Activated naive CD4-positive, alpha-beta T cell treated with anti-CD3 and anti-CD28 coated beads, Interleukin-2, amount 10 ng/mL, durations not matched to agents 7 days and 5 days (primary cell): ENCODE measurements at regions not wholly inside any gene's neighbourhood (a gene's known extent, or its start where the extent isn't known, plus 50 kb on each side); places are given as distances from the start of the nearest gene placed in this dataset.
"Not testable (repeated sequence)": the region's sequence is repeated elsewhere in the genome, so short reads cannot be mapped to it uniquely, and the experiment has no call there.

Experiments
- CTCF ChIA-PET: fragments of 350-600 bp; sonication (Branson Sonifier 250); formaldehyde crosslinking; loops from one replicate; lab custom pipeline; 2021; ENCODE audit warnings: antibody characterized with exemption; lab: Charles Lee
- DNase-seq: peaks from one replicate; pipeline ENCODE4 v3.0.0-alpha.2; 2020
- H3K27ac Mint-ChIP-seq: one replicate; pipeline ENCODE4 v1.8.0; 2021; ENCODE audit warnings: mild to moderate bottlenecking, moderate library complexity, mixed read lengths
- H3K27me3 Mint-ChIP-seq: one replicate; pipeline ENCODE4 v1.8.0; 2021; ENCODE audit warnings: mild to moderate bottlenecking, mixed read lengths
- H3K36me3 Mint-ChIP-seq: one replicate; pipeline ENCODE4 v1.8.0; 2021; ENCODE audit warnings: mixed read lengths
- H3K4me1 Mint-ChIP-seq: one replicate; pipeline ENCODE4 v1.8.0; 2021; ENCODE audit warnings: mixed read lengths
- H3K4me3 Mint-ChIP-seq: one replicate; pipeline ENCODE4 v1.8.0; 2021; ENCODE audit warnings: mild to moderate bottlenecking, moderate library complexity, mixed read lengths
- H3K9me3 Mint-ChIP-seq: one replicate; pipeline ENCODE4 v1.8.0; 2021; ENCODE audit warnings: mixed read lengths

DNA sequence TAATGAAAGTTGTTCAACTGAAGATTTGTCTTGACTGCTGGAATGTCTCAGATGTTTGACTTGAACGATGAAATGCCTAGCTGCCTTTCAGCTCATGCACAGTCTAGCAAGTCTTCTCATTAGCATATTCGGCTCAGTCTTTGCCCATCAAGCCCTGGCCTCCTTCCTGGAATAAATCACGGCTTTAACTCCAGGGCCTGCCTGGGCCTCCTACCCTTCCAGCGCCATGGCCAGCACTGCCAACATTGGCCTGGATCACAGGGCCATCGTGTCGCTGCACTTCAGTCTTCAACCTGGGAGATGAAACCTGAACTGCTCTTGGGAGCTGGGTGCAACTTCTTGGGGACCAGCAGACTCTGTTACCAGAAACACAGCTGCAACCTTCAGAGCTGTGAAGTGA is 126.7 kb upstream of the TMEM260 start:
- H3K9me3 Mint-ChIP-seq = peaks cover 8% of the 10 kb centered on the region
- CTCF ChIA-PET = no interaction called here
- no peak for DNase-seq
- no peak overlapping the region for H3K4me3 Mint-ChIP-seq
- H3K27me3 Mint-ChIP-seq = peaks cover 17% of the 10 kb centered on the region
- no peak overlapping the region for H3K27ac Mint-ChIP-seq
- no peaks in the 10 kb centered on the region for H3K4me1 Mint-ChIP-seq
- H3K36me3 Mint-ChIP-seq = no peaks in the 10 kb centered on the region

DNA sequence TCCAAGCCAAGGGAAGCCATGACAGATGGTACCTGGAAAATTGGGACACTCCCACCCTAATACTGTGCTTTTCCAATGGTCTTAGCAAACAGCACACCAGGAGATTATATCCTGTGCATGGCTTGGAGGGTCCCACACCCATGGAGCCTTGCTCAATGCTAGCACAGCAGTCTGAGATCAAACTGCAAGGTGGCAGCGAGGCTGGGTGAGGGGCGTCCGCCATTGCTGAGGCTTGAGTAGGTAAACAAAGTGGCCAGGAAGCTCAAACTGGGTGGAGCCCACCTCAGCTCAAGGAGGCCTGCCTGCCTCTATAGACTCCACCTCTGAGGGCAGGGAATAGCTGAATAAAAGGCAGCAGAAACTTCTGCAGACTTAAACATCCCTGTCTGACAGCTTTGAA is 124.9 kb upstream of the TMEM260 start:
- H3K4me3 Mint-ChIP-seq, H3K36me3 Mint-ChIP-seq, CTCF ChIA-PET, DNase-seq, H3K27ac Mint-ChIP-seq, H3K9me3 Mint-ChIP-seq, H3K4me1 Mint-ChIP-seq, H3K27me3 Mint-ChIP-seq: not testable (repeated sequence)

DNA sequence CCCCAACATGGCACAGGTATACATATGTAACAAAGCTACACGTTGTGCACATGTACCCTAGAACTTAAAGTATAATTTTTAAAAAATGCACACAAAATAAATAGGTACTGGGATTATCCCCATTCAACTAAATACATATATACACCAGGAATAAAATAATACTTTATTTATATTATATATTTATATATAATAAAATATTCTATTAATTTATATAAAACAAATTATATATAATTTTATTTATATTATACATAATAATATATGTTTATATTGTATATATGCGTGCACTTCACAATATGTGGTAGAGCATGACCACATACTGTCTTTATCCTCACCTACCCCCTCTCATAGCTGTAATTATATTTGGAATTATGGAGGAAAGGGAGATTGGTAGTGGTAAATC is 119.1 kb upstream of the TMEM260 start:
- no peaks in the 10 kb centered on the region for H3K9me3 Mint-ChIP-seq
- no peak for DNase-seq
- peaks cover 13% of the 10 kb centered on the region for H3K27me3 Mint-ChIP-seq
- no peaks in the 10 kb centered on the region for H3K4me1 Mint-ChIP-seq
- H3K27ac Mint-ChIP-seq = no peak overlapping the region
- H3K36me3 Mint-ChIP-seq = no peaks in the 10 kb centered on the region
- CTCF ChIA-PET = interaction anchor here (1.8 kb wide), 1 partner anchor 14 kb away, joined by 6 read pairs; no protein-coding TSS in a partner anchor
- H3K4me3 Mint-ChIP-seq = no peak overlapping the region

DNA sequence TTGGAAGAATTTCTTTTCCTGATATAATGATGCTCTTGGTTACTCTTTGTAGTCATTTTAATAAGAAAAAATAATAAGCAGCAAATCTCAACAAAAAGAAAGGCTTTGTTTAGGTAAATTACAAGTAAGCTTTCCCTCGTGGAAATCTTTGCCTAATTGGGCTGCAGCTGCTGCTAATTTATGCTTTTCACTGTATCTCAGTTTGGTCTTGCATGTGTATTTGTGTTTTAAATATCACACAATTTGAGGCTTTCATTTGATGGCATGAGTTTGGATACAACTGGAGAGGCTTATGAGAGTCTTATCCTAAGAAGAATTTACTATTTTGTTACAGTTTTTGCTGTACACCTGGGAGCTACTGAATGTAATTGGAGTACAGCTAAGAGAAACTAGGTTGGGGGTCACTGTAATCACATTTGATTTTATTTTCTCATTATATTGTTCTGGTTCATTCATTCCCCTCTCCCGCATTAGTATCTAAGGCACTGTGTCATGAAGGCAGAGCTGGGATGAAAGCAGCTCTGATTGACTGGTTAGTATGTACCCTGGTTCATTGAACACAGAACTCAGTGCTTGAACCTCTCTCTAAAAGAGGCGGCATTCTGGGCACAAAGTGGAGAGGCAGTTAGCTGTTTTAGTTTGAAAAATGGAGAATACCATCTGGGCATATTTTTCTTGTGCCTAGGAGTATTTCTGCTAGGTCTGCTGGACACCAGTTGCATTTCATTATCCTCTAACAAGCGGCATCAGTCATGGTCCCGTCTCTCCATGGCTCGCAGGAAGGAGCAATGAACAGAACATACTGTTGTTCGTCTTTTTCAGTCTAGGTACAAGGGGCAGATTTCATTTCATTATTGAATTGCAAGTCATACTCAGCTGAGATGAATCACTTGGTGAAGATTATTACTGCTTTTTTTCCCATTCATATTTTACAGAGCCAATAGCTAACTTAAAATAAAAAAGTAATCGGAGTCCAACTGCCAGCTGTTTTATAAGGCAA is 118.0 kb upstream of the TMEM260 start:
- Mint-ChIP-seq H3K27me3 (peaks cover 16% of the 10 kb centered on the region), H3K9me3 (no peaks in the 10 kb centered on the region), H3K4me3 (no peak overlapping the region), H3K36me3 (no peaks in the 10 kb centered on the region), H3K4me1 (no peaks in the 10 kb centered on the region), H3K27ac (no peak overlapping the region)
- CTCF ChIA-PET = interaction anchor here (1.8 kb wide), 1 partner anchor 13 kb away, joined by 6 read pairs; no protein-coding TSS in a partner anchor
- DNase-seq = no peak

DNA sequence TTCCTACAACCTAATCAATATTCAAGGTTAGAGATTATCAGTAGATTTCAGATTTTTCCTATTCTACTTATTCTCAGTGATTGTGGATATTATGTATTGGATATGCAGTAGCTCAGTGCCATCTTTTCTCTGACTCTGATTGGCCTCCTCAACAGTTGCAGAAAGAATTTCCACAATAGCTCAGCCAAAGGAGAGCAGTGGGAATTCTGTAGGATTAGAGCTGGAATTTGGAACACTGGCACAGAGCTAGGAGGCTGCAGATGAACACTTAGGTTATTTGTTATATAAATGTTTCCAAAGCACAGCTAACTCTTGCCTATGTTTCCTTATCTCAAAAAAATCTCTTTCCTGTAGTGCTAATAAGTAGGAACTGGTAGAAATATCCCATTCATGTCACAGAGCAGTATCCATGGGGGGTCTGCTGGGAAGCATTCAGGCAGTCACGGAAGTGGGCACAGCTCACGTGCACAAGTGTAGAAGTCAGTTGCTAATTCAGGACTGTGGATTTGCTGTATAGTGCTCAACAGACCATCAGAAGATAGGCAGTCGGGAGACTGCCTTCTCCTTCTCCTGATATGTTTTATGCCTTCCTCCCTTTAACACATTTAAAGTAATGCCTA is 116.2 kb upstream of the TMEM260 start:
- no peaks in the 10 kb centered on the region for H3K9me3 Mint-ChIP-seq
- CTCF ChIA-PET = interaction anchor here (0.8 kb wide), 1 partner anchor 11 kb away, joined by 3 read pairs; no protein-coding TSS in a partner anchor
- peaks cover 20% of the 10 kb centered on the region for H3K27me3 Mint-ChIP-seq
- no peak overlapping the region for H3K4me3 Mint-ChIP-seq
- no peak overlapping the region for H3K27ac Mint-ChIP-seq
- no peaks in the 10 kb centered on the region for H3K36me3 Mint-ChIP-seq
- no peaks in the 10 kb centered on the region for H3K4me1 Mint-ChIP-seq
- no peak for DNase-seq

GRCh38 chr14:56471056-56471455 is 108.5 kb upstream of the TMEM260 start:
- no peak overlapping the region for H3K27ac Mint-ChIP-seq
- peaks cover 9% of the 10 kb centered on the region for H3K27me3 Mint-ChIP-seq
- no peak overlapping the region for H3K4me3 Mint-ChIP-seq
- H3K9me3 Mint-ChIP-seq = no peaks in the 10 kb centered on the region
- no peaks in the 10 kb centered on the region for H3K36me3 Mint-ChIP-seq
- CTCF ChIA-PET = interaction anchor here (0.6 to 1.0 kb wide), 2 partner anchors 21 to 739 kb away, joined by 3 read pairs; no protein-coding TSS in a partner anchor
- DNase-seq = no peak
- no peaks in the 10 kb centered on the region for H3K4me1 Mint-ChIP-seq

DNA sequence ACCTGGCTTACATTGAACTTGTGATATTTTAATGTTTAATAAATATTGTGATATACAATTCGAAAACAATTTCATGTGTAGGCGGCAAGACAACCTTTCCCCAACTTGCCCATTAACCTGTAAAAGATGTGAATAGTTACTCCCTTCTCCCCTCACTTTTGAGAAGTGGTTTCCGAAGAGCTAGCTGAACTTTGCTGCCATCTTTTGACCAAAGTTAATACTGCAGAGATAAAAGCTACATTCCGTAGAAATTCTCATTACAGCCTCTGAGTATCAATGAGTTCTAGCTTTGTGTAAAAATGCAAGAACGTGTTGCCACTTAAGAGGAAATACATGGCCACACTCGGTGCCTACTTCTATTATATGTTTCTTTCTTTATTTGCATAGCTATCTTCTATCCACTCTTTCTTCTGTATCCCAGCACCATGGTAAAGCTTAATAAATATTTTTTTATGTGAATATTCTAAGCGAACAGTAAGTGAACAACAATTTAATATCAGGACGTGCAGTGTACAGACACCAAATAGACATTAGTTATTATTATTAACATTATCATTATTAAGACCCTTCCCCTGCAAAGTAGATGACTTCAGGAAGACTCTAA is 105.1 kb upstream of the TMEM260 start:
- no peak for DNase-seq

GRCh38 chr14:56482310-56482911 is 97.2 kb upstream of the TMEM260 start:
- Mint-ChIP-seq H3K9me3 (no peaks in the 10 kb centered on the region), H3K27ac (no peak overlapping the region), H3K4me1 (no peaks in the 10 kb centered on the region), H3K27me3 (peaks cover 4% of the 10 kb centered on the region), H3K4me3 (no peak overlapping the region), H3K36me3 (no peaks in the 10 kb centered on the region)
- CTCF ChIA-PET = interaction anchor here (1.0 to 1.3 kb wide), 2 partner anchors 8 to 1036 kb away, joined by 4 to 6 read pairs; no protein-coding TSS in a partner anchor
- no peak for DNase-seq

More for the DNA sequence above, 105.1 kb upstream of the TMEM260 start:
- CTCF ChIA-PET = interaction anchor here (0.6 to 2.4 kb wide), 19 partner anchors 10 to 1120 kb away, joined by 3 to 14 read pairs (median 4); no protein-coding TSS in a partner anchor
- Mint-ChIP-seq H3K36me3 (no peaks in the 10 kb centered on the region), H3K27ac (no peak overlapping the region), H3K9me3 (no peaks in the 10 kb centered on the region), H3K4me1 (no peaks in the 10 kb centered on the region), H3K27me3 (no peaks in the 10 kb centered on the region), H3K4me3 (no peak overlapping the region)

GRCh38 chr14:56487090-56487667 is 92.4 kb upstream of the TMEM260 start:
- no peaks in the 10 kb centered on the region for H3K9me3 Mint-ChIP-seq
- H3K27ac Mint-ChIP-seq = no peak overlapping the region

GRCh38 chr14:56487761-56488160 is 91.8 kb upstream of the TMEM260 start:
- CTCF ChIA-PET = interaction anchor here (1.1 kb wide), 1 partner anchor 11 kb away, joined by 4 read pairs; no protein-coding TSS in a partner anchor
- Mint-ChIP-seq H3K36me3 (no peaks in the 10 kb centered on the region), H3K27me3 (no peaks in the 10 kb centered on the region), H3K9me3 (no peaks in the 10 kb centered on the region), H3K27ac (no peak overlapping the region), H3K4me3 (no peak overlapping the region), H3K4me1 (peaks cover 2% of the 10 kb centered on the region)
- no peak for DNase-seq

More at GRCh38 chr14:56487090-56487667, 92.4 kb upstream of the TMEM260 start:
- Mint-ChIP-seq H3K27me3 (peaks cover 3% of the 10 kb centered on the region), H3K4me3 (no peak overlapping the region), H3K4me1 (peaks cover 2% of the 10 kb centered on the region), H3K36me3 (no peaks in the 10 kb centered on the region)
- CTCF ChIA-PET = interaction anchor here (0.6 to 1.1 kb wide), 2 partner anchors 11 to 559 kb away, joined by 3 to 4 read pairs; no protein-coding TSS in a partner anchor
- DNase-seq = no peak

GRCh38 chr14:56488306-56488705 is 91.3 kb upstream of the TMEM260 start:
- CTCF ChIA-PET = interaction anchor here (1.2 kb wide), 1 partner anchor 14 kb away, joined by 3 read pairs; no protein-coding TSS in a partner anchor
- no peak overlapping the region for H3K4me3 Mint-ChIP-seq
- no peak for DNase-seq
- H3K9me3 Mint-ChIP-seq = no peaks in the 10 kb centered on the region
- H3K27me3 Mint-ChIP-seq = no peaks in the 10 kb centered on the region
- H3K36me3 Mint-ChIP-seq = no peaks in the 10 kb centered on the region
- H3K4me1 Mint-ChIP-seq = peaks cover 2% of the 10 kb centered on the region
- H3K27ac Mint-ChIP-seq = no peak overlapping the region

- no peaks in the 10 kb centered on the region for H3K27me3 Mint-ChIP-seq
- no peak overlapping the region for H3K27ac Mint-ChIP-seq
- H3K4me1 Mint-ChIP-seq = peaks cover 2% of the 10 kb centered on the region
- no peak for DNase-seq
- H3K9me3 Mint-ChIP-seq = no peaks in the 10 kb centered on the region
- CTCF ChIA-PET = interaction anchor here (0.7 to 3.7 kb wide), 24 partner anchors 9 to 1046 kb away, joined by 3 to 12 read pairs (median 4); no protein-coding TSS in a partner anchor
- H3K36me3 Mint-ChIP-seq = no peaks in the 10 kb centered on the region
- no peak overlapping the region for H3K4me3 Mint-ChIP-seq
These were observed 89.2 kb upstream of the TMEM260 start for GRCh38 chr14:56490379-56490778.
